Skeletal muscle cell (primary cell): ENCODE measurements at regions not wholly inside any gene's neighbourhood (a gene's known extent, or its start where the extent isn't known, plus 50 kb on each side); places are given as distances from the start of the nearest gene placed in this dataset.

ENCODE experiments used
- DNase-seq: peaks from one replicate; pipeline ENCODE4 v3.0.0-alpha.2; 2010; ENCODE audit warnings: low read depth
- H3K4me3 ChIP-seq: 2 replicates; pipeline ENCODE4 v1.5.1; 2011; ENCODE audit warnings: low read depth, mild to moderate bottlenecking, control low read depth, low read length, moderate library complexity

GRCh38 chr3:182533394-182533793 lies 259.9 kb upstream of the ATP11B start:
- DNase-seq = no peak
- no peak overlapping the region for H3K4me3 ChIP-seq

- H3K4me3 ChIP-seq = no peak overlapping the region
- no peak for DNase-seq
Observed at GRCh38 chr3:182544542-182544941, 248.8 kb upstream of the ATP11B start.

GRCh38 chr3:182562274-182562673 lies 231.0 kb upstream of the ATP11B start:
- H3K4me3 ChIP-seq = no peak overlapping the region
- no peak for DNase-seq

GRCh38 chr3:182565916-182566796 lies 227.1 kb upstream of the ATP11B start:
- DNase-seq = no peak
- no peak overlapping the region for H3K4me3 ChIP-seq

GRCh38 chr3:182567700-182568099 lies 225.6 kb upstream of the ATP11B start:
- DNase-seq = no peak
- no peak overlapping the region for H3K4me3 ChIP-seq

GRCh38 chr3:182568261-182568660 lies 225.0 kb upstream of the ATP11B start:
- DNase-seq = no peak
- no peak overlapping the region for H3K4me3 ChIP-seq

GRCh38 chr3:182568876-182569275 lies 224.4 kb upstream of the ATP11B start:
- H3K4me3 ChIP-seq = no peak overlapping the region

GRCh38 chr3:182570946-182571594 lies 222.2 kb upstream of the ATP11B start:
- no peak for DNase-seq
- no peak overlapping the region for H3K4me3 ChIP-seq

More at GRCh38 chr3:182568876-182569275, 224.4 kb upstream of the ATP11B start:
- DNase-seq = no peak

- DNase-seq = no peak
- H3K4me3 ChIP-seq = no peak overlapping the region
Observed at GRCh38 chr3:182575941-182576340, 217.4 kb upstream of the ATP11B start.

GRCh38 chr3:182583545-182583944 lies 209.8 kb upstream of the ATP11B start:
- no peak overlapping the region for H3K4me3 ChIP-seq
- DNase-seq = no peak

GRCh38 chr3:182585532-182586150 lies 207.7 kb upstream of the ATP11B start:
- no peak for DNase-seq
- H3K4me3 ChIP-seq = no peak overlapping the region

- no peak for DNase-seq
- H3K4me3 ChIP-seq = no peak overlapping the region
Observed at GRCh38 chr3:182592747-182593146, 200.6 kb upstream of the ATP11B start.

- H3K4me3 ChIP-seq = no peak overlapping the region
- DNase-seq = no peak
Observed at GRCh38 chr3:182596676-182597410, 196.5 kb upstream of the ATP11B start.

GRCh38 chr3:182597621-182598041 lies 195.7 kb upstream of the ATP11B start:
- no peak overlapping the region for H3K4me3 ChIP-seq
- DNase-seq = no peak

GRCh38 chr3:182601597-182601996 lies 191.7 kb upstream of the ATP11B start:
- H3K4me3 ChIP-seq = no peak overlapping the region
- DNase-seq = no peak

- no peak for DNase-seq
- H3K4me3 ChIP-seq = no peak overlapping the region
Observed at GRCh38 chr3:182603501-182603900, 189.8 kb upstream of the ATP11B start.

GRCh38 chr3:182605882-182606611 lies 187.3 kb upstream of the ATP11B start:
- no peak overlapping the region for H3K4me3 ChIP-seq
- no peak for DNase-seq

GRCh38 chr3:182606905-182607504 lies 186.3 kb upstream of the ATP11B start:
- DNase-seq = no peak
- H3K4me3 ChIP-seq = no peak overlapping the region

- no peak overlapping the region for H3K4me3 ChIP-seq
- no peak for DNase-seq
Observed at GRCh38 chr3:182608832-182609231, 184.5 kb upstream of the ATP11B start.
